ENCODE measurements at regions not wholly inside any gene's neighbourhood (a gene's known extent, or its start where the extent isn't known, plus 50 kb on each side); places are given as distances from the start of the nearest gene placed in this dataset.
A peak's percentile ranks its signal among the peaks of the same experiment; 100 is the strongest.
"Not testable (repeated sequence)": the region's sequence is repeated elsewhere in the genome, so short reads cannot be mapped to it uniquely, and the experiment has no call there.

GRCh38 chr1:143862722-143863121 is 109.1 kb downstream of the FAM72C start:
- H3K27me3 Mint-ChIP-seq: not testable (repeated sequence)

DNA sequence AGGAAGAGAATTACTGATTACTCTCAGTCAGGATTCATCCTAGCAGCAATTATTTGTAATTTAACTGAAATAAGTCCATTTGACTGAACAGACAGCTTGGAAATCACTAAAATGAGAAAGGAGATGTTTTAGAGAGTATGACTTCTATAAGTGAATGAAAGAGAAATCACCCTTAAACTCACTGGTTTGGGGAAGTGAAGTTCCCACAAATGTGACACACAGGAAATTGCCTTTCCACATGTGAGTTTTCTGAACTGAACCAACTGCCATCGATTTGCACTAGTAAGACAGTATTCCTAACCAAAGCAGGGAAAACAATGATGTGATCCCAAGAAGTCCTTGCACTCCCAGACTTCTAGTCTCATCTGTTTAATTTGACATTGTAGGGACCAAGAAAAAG is 110.5 kb downstream of the FAM72C start:
- DNase-seq; H3K27me3 Mint-ChIP-seq; H3K9me3 Mint-ChIP-seq; H3K4me1 Mint-ChIP-seq; H3K27ac Mint-ChIP-seq; ATAC-seq (replicated peaks); H3K4me3 Mint-ChIP-seq; H3K36me3 Mint-ChIP-seq: not testable (repeated sequence)

More at GRCh38 chr1:143862722-143863121, 109.1 kb downstream of the FAM72C start:
- not testable (repeated sequence) for H3K4me1 Mint-ChIP-seq; H3K4me3 Mint-ChIP-seq; ATAC-seq (replicated peaks); H3K27ac Mint-ChIP-seq; H3K36me3 Mint-ChIP-seq; H3K9me3 Mint-ChIP-seq; DNase-seq

GRCh38 chr1:143855867-143856266 is 115.9 kb downstream of the FAM72C start:
- not testable (repeated sequence) for H3K36me3 Mint-ChIP-seq, H3K27me3 Mint-ChIP-seq, H3K4me1 Mint-ChIP-seq, H3K9me3 Mint-ChIP-seq, H3K27ac Mint-ChIP-seq, H3K4me3 Mint-ChIP-seq, DNase-seq
- peak; percentile 74 to 77 for ATAC-seq (replicated peaks)

DNA sequence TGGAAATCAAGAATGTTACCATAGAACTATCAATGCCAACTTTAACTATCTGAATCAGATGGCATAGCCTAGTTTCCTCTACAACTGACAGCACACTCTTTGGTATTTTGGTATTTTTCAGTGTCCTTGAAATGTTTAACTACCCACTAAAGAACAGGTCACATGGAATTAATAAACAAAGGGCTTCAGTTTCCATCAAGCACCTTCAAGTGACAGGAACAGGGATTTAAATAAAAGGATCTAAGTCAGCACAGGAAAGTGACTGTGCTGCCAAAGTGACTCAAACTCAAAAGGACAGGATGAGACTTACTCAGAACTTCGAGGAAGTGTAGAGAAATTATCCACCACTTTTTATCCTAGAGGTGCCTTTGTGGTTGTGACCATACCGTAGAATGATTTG is 117.7 kb downstream of the FAM72C start:
- not testable (repeated sequence) for H3K4me1 Mint-ChIP-seq; H3K4me3 Mint-ChIP-seq; H3K36me3 Mint-ChIP-seq; H3K27ac Mint-ChIP-seq; DNase-seq; H3K27me3 Mint-ChIP-seq; ATAC-seq (replicated peaks); H3K9me3 Mint-ChIP-seq

GRCh38 chr1:143850637-143851036 is 121.1 kb downstream of the FAM72C start:
- H3K27ac Mint-ChIP-seq; ATAC-seq (replicated peaks); H3K4me3 Mint-ChIP-seq; DNase-seq; H3K27me3 Mint-ChIP-seq; H3K9me3 Mint-ChIP-seq; H3K4me1 Mint-ChIP-seq; H3K36me3 Mint-ChIP-seq: not testable (repeated sequence)

DNA sequence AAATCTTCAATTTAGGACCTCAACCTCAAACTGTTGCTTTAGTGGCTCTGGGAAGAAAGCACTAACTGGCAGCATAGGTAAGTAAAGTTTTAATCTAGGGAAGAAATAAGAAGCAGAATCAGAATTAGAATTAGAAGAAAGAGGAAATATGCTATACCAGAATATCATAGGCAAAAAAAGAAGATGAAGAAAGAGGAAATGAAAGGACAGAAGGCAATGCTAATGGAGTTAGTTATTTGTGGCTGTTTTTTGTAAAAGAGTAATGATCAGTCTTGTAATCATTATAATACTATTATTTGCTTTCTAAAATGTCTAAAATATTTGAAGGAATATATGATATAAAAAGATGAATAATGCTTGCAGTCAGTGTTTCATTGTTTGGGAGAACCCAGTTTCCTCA is 122.9 kb downstream of the FAM72C start:
- not testable (repeated sequence) for H3K4me3 Mint-ChIP-seq; H3K9me3 Mint-ChIP-seq; H3K27me3 Mint-ChIP-seq; H3K4me1 Mint-ChIP-seq; H3K27ac Mint-ChIP-seq; ATAC-seq (replicated peaks); DNase-seq; H3K36me3 Mint-ChIP-seq

GRCh38 chr1:143845193-143845592 is 126.6 kb downstream of the FAM72C start:
- H3K27me3 Mint-ChIP-seq; H3K4me1 Mint-ChIP-seq; H3K27ac Mint-ChIP-seq; H3K4me3 Mint-ChIP-seq; ATAC-seq (replicated peaks); DNase-seq; H3K9me3 Mint-ChIP-seq; H3K36me3 Mint-ChIP-seq: not testable (repeated sequence)

- not testable (repeated sequence) for ATAC-seq (replicated peaks)
Measured at GRCh38 chr1:143842058-143842457, 129.7 kb downstream of the FAM72C start.

GRCh38 chr1:143839182-143839581 is 132.6 kb downstream of the FAM72C start:
- H3K4me1 Mint-ChIP-seq, DNase-seq, H3K27ac Mint-ChIP-seq, H3K36me3 Mint-ChIP-seq, H3K9me3 Mint-ChIP-seq, H3K4me3 Mint-ChIP-seq: not testable (repeated sequence)
- H3K27me3 Mint-ChIP-seq: peaks cover 7 to 12% of the 10 kb centered on the region in 2 donors
- ATAC-seq (replicated peaks): peak; percentile 54 to 68

More at GRCh38 chr1:143842058-143842457, 129.7 kb downstream of the FAM72C start:
- H3K27ac Mint-ChIP-seq, H3K9me3 Mint-ChIP-seq, H3K4me3 Mint-ChIP-seq, H3K36me3 Mint-ChIP-seq, H3K4me1 Mint-ChIP-seq, DNase-seq: not testable (repeated sequence)
- H3K27me3 Mint-ChIP-seq: peaks cover 12 to 13% of the 10 kb centered on the region in 2 donors

- DNase-seq, H3K4me3 Mint-ChIP-seq, H3K4me1 Mint-ChIP-seq, H3K9me3 Mint-ChIP-seq, H3K27ac Mint-ChIP-seq, H3K36me3 Mint-ChIP-seq: not testable (repeated sequence)
- H3K27me3 Mint-ChIP-seq: peaks cover 7 to 12% of the 10 kb centered on the region in 2 donors
- ATAC-seq (replicated peaks): peak in 1 of 2 donors; percentile 42
Measured at GRCh38 chr1:143838598-143838929, 133.2 kb downstream of the FAM72C start.

DNA sequence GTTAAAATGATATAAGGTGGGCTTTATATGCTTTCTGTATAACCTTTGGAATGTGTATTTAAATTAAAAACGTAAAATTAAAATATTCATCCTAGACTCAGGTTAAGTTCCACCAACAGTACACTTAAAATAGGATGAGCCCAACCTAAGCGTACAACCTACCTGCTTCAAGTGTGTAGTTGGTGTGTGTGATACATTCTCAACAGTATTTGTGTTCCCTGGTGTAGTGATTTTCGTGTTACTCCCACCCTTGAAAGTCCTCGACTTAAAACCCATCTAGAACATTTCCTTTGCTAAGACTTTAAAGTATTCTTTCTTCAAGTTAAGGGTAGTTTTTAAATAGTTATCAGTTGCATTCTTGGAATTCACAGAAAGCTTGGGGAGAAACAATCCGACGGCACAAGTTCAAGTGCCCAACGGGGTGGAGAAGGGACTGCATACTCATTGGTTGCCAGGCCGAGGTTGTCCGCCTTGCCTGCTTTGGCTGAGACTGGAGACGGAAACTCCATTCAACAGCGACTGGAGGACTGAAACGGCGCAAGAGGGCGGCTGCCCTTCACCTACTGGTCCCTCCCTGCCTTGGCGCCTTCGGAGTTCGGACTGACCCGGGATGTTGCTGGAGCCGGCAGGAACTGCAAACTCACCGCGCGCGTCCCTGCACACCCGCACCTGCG is 133.7 kb downstream of the FAM72C start:
- H3K27ac Mint-ChIP-seq; H3K36me3 Mint-ChIP-seq; DNase-seq; H3K4me1 Mint-ChIP-seq; H3K4me3 Mint-ChIP-seq; H3K9me3 Mint-ChIP-seq; ATAC-seq (replicated peaks): not testable (repeated sequence)
- H3K27me3 Mint-ChIP-seq: peaks cover 7 to 12% of the 10 kb centered on the region in 2 donors

DNA sequence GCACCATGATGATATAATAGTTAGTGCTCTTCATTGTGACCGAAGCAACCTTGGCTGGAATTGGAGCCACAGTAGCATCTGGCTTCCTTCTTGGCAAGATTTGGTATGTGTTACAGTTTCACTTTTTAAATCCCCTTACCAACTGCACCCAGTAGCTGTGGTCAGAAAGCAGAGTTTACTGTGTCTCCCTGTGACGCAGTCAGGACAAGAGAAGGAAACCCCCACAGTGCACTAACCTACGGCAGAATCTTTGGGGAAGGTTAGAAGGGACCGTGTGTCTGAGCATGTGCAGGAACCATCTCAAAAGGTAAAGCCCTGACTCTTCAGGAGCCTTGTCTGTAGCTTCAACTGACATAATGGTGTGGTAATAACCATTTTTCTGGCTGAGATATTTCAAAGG is 138.4 kb downstream of the FAM72C start:
- H3K4me1 Mint-ChIP-seq, H3K27ac Mint-ChIP-seq, H3K36me3 Mint-ChIP-seq, H3K4me3 Mint-ChIP-seq, DNase-seq, H3K27me3 Mint-ChIP-seq, H3K9me3 Mint-ChIP-seq: not testable (repeated sequence)
- peak; percentile 51 to 67 for ATAC-seq (replicated peaks)

DNA sequence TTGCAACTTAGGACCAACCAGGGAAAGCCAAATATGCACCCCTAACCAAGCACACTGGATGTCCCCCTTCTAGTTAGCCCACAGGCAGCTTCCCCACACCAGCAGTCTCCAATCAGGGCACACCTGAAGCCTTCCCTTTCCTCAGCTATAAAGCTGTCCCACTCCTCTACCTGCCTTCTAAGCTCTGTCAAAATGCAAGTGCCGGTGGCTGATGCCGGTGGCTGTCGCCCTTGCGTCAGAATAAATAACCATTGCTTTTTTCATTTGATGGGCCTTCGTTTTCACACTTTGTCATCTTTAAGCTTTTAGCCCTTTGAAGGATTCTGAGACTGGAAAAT is 139.4 kb downstream of the FAM72C start:
- not testable (repeated sequence) for ATAC-seq (replicated peaks); DNase-seq; H3K4me3 Mint-ChIP-seq; H3K27ac Mint-ChIP-seq; H3K9me3 Mint-ChIP-seq; H3K4me1 Mint-ChIP-seq; H3K36me3 Mint-ChIP-seq; H3K27me3 Mint-ChIP-seq

- ATAC-seq (replicated peaks): peak; percentile 18 to 53
- H3K9me3 Mint-ChIP-seq, H3K4me1 Mint-ChIP-seq, DNase-seq, H3K27ac Mint-ChIP-seq, H3K4me3 Mint-ChIP-seq, H3K27me3 Mint-ChIP-seq, H3K36me3 Mint-ChIP-seq: not testable (repeated sequence)
Measured at GRCh38 chr1:143831479-143832378, 140.1 kb downstream of the FAM72C start.

- DNase-seq; H3K4me3 Mint-ChIP-seq; ATAC-seq (replicated peaks); H3K27ac Mint-ChIP-seq; H3K36me3 Mint-ChIP-seq; H3K4me1 Mint-ChIP-seq; H3K27me3 Mint-ChIP-seq; H3K9me3 Mint-ChIP-seq: not testable (repeated sequence)
Measured at GRCh38 chr1:143826162-143826561, 145.6 kb downstream of the FAM72C start.

Measured in stimulated activated naive B cell treated with anti-CD40 and anti-IgM and Interleukin-4, amounts not matched to agents 10 μg/mL and 1 μg/mL and 100 μg/mL, for 72 hours (primary cell).